ENCODE measurements at regions not wholly inside any gene's neighbourhood (a gene's known extent, or its start where the extent isn't known, plus 50 kb on each side); places are given as distances from the start of the nearest gene placed in this dataset.

DNA sequence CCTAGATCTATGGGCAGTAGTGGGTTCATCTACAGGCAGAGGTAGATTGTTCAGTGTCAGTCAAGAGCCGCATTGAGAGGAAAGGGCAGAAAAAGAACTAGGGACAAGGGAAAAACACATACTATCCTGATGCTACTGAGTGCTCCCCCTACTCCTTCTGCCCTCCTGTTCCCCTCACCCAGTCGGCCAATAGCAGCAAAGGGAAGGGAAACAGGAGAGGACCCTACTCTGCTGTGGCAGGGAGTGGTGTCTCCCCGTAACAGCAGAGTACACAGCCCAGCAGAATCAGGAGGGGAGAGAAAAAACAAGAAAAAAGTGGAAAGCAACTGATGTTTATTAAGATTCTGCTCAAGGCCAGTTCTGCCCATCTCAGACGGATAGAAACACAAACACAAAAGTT lies 136.1 kb upstream of the CCDC150 start:
- TF ChIP-seq FOXK2 (IDR thresholded peaks at IDR 0.05) (no peak), HDGF (IDR thresholded peaks at IDR 0.05; ENCODE audit: borderline replicate concordance) (no peak), TARDBP (IDR thresholded peaks at IDR 0.05) (no peak), FOXM1 (IDR thresholded peaks at IDR 0.05; ENCODE audit: borderline replicate concordance) (no peak)

All from HEK293T (cell line).